Skeletal muscle satellite cell (primary cell): ENCODE measurements at regions not wholly inside any gene's neighbourhood (a gene's known extent, or its start where the extent isn't known, plus 50 kb on each side); places are given as distances from the start of the nearest gene placed in this dataset.

Experiments
- H3K27me3 ChIP-seq: 2 replicates; pipeline ENCODE4 v1.7.0; 2013; ENCODE audit warnings: low read length; ENCODE audit not compliant: control insufficient read depth, insufficient read depth
- H3K36me3 ChIP-seq: 2 replicates; pipeline ENCODE4 v1.7.0; 2013; ENCODE audit warnings: mild to moderate bottlenecking, control low read depth, low read length; ENCODE audit not compliant: insufficient read depth
- H3K4me1 ChIP-seq: 2 replicates; pipeline ENCODE4 v1.7.0; 2013; ENCODE audit warnings: low read length; ENCODE audit not compliant: control insufficient read depth, insufficient read depth
- H3K4me2 ChIP-seq: 2 replicates; pipeline ENCODE4 v1.7.0; 2013; ENCODE audit warnings: mild to moderate bottlenecking, low read length
- H3K4me3 ChIP-seq: 2 replicates; pipeline ENCODE4 v1.7.0; 2013; ENCODE audit warnings: low read length
- H3K9ac ChIP-seq: 2 replicates; pipeline ENCODE4 v1.7.0; 2013; ENCODE audit warnings: mild to moderate bottlenecking, low read depth, low read length, moderate library complexity
- H3K9me3 ChIP-seq: replicated peaks from 2 replicates; pipeline ENCODE4 v1.7.0; 2013; ENCODE audit warnings: mild to moderate bottlenecking, control low read depth, low read length

DNA sequence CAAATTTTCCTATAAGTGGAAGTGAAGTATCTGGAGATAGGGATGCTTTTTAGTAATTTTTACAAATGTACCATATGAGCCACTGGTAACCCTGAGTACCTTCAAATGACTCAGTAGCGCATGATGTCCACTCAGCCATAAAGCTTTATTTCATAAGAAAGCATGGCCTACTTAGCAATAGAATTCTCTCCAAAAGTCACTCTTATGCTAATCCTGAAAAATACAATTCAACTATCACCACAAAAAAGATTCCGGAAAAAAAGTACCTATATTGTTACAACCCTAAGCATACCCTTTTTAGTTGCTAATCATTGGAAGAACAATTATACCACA lies 732.2 kb downstream of the SOCS6 start:
- Histone ChIP-seq H3K4me2 (no peak overlapping the region), H3K27me3 (no peaks in the 10 kb centered on the region), H3K9me3 (peaks cover 7% of the 10 kb centered on the region), H3K4me1 (no peaks in the 10 kb centered on the region), H3K9ac (no peak overlapping the region), H3K4me3 (no peak overlapping the region), H3K36me3 (no peaks in the 10 kb centered on the region)

DNA sequence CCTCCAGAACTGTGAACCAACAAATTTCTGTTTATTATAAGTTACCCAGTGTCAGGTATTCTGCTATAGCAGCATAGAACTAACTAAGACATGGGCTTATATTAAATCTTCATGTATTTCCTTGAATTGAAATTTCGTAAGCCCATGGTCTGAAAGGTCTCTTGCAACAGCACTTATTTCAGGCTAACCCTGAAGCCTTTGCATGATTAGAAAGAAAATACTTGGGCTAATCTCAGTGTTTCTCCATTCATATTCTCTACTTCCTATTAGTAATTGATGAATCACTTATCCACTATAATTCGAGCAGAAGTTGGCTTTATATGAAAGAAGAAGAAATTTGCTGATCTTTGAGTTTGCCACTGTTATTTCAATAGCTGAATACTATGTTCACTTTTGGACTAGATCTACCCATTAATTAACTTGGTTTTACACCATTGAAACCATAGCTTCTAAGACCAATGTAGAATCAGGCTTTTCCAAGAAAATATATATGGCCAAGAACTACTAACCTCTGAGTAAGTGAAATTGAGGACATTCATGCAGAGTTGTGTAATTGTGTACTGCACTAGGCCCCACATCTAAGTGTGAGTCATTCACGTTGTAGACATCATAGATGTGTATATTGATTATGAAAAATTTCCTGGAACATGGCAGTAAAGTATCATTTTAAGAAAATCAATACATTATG lies 731.6 kb downstream of the SOCS6 start:
- no peak overlapping the region for H3K4me3 ChIP-seq
- no peaks in the 10 kb centered on the region for H3K27me3 ChIP-seq
- H3K9me3 ChIP-seq, result peaks cover 7% of the 10 kb centered on the region
- no peak overlapping the region for H3K9ac ChIP-seq
- H3K36me3 ChIP-seq, result no peaks in the 10 kb centered on the region
- H3K4me1 ChIP-seq, result no peaks in the 10 kb centered on the region
- no peak overlapping the region for H3K4me2 ChIP-seq

DNA sequence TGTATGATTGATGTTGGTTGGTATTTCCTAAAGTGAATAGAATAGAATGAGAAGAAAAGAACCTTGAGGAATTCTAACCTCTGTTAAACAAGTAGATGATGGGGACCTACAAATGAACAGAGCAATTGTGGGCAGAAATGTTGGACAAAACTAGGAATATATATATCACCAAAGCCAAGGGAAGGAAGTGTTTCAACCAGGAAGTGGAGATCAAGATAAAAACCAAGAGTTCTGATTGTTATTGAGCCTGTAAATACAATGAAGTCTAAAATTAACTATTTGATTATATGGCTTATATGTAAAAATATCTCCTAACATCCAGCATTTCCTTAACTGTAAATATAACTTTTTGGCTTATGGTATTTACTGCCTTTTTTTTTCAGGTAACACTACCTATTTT lies 730.0 kb downstream of the SOCS6 start:
- Histone ChIP-seq H3K9ac (no peak overlapping the region), H3K36me3 (no peaks in the 10 kb centered on the region), H3K27me3 (no peaks in the 10 kb centered on the region), H3K9me3 (peaks cover 7% of the 10 kb centered on the region), H3K4me2 (no peak overlapping the region), H3K4me3 (no peak overlapping the region), H3K4me1 (no peaks in the 10 kb centered on the region)

DNA sequence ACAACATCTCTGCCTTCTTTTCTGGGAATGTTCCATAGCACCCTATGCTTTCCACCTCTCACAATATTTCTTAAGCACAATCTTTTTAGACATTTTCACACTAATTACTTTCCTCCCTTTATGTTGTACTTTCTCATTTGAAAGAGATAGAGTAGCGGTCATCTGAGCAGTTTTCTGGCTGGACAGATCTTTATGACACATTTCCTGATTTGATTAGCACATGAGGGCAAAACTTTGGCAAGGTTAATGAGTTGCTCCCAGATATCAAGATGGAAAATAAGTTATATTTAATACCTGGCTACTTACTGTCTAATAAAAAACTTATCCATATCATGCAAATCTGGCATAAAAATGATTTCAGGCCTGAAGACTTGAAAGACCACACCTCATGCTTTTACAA lies 723.9 kb downstream of the SOCS6 start:
- Histone ChIP-seq H3K36me3 (no peaks in the 10 kb centered on the region), H3K4me3 (no peak overlapping the region), H3K9ac (no peak overlapping the region), H3K9me3 (no peaks in the 10 kb centered on the region), H3K27me3 (no peaks in the 10 kb centered on the region), H3K4me1 (no peaks in the 10 kb centered on the region), H3K4me2 (no peak overlapping the region)

DNA sequence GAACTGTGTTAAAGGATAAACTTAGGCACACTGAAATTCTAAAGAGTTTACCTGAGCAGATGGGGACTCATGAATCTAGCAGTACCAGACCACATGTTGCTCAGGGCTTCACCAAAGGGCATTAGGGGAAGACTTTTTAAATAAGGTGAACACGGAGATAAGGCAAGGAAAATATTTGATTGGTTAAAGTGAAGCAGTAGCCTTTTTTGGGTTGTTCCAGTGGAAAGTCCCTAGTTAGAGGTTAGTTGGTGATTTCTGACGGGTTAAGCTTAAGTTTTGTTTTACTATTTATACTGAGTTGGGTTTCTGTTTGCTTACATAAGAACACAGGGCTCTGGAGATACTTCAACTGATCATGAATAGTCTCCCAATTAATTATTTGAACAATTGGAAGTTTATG lies 722.5 kb downstream of the SOCS6 start:
- H3K27me3 ChIP-seq, result no peaks in the 10 kb centered on the region
- H3K36me3 ChIP-seq, result no peaks in the 10 kb centered on the region
- no peak overlapping the region for H3K4me3 ChIP-seq
- no peak overlapping the region for H3K9ac ChIP-seq
- H3K4me2 ChIP-seq, result no peak overlapping the region
- H3K4me1 ChIP-seq, result no peaks in the 10 kb centered on the region
- H3K9me3 ChIP-seq, result no peaks in the 10 kb centered on the region

DNA sequence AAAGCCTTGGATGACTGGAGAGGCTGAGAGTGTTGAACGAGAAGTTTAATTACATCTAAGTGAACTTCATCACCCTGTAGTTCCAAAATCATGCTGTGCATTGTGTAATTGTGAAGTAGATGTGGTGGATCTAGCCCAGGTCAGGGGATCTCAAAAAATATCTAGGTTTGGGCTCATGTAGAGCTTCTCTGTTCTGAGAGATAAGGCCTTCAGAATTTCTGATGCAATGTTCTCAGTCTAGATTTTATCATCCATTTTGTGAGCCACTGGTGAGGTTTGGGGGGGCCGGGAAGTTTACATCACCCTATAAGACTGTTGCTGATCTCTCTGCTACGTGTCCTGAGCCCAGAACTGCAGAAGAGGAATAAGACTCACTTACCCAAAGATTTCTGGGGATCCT lies 719.4 kb downstream of the SOCS6 start:
- Histone ChIP-seq H3K9me3 (no peaks in the 10 kb centered on the region), H3K36me3 (no peaks in the 10 kb centered on the region), H3K9ac (no peak overlapping the region), H3K4me2 (no peak overlapping the region), H3K4me1 (no peaks in the 10 kb centered on the region), H3K4me3 (no peak overlapping the region), H3K27me3 (no peaks in the 10 kb centered on the region)

DNA sequence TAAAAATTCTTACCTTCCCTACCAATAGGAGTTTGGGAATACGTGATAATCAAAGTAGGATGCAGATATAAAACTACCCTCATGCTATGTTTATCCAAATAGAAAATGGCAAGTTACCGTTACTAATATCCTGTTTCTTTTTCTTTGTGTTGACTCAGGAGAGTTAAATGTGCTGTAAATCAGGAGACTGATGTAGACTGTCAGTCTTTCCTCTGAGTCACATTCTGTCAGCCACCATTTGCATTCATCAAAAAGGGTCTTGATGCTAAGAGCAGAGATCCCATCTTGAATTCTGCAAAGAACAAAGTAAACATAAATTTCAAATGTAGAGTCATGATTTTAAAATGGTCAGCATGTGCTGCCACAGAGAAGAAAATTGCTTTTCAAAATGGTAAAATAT lies 712.8 kb downstream of the SOCS6 start:
- H3K9me3 ChIP-seq, result peaks cover 3% of the 10 kb centered on the region
- H3K9ac ChIP-seq, result no peak overlapping the region
- H3K4me2 ChIP-seq, result no peak overlapping the region
- no peaks in the 10 kb centered on the region for H3K4me1 ChIP-seq
- no peak overlapping the region for H3K4me3 ChIP-seq
- H3K36me3 ChIP-seq, result no peaks in the 10 kb centered on the region
- H3K27me3 ChIP-seq, result no peaks in the 10 kb centered on the region

DNA sequence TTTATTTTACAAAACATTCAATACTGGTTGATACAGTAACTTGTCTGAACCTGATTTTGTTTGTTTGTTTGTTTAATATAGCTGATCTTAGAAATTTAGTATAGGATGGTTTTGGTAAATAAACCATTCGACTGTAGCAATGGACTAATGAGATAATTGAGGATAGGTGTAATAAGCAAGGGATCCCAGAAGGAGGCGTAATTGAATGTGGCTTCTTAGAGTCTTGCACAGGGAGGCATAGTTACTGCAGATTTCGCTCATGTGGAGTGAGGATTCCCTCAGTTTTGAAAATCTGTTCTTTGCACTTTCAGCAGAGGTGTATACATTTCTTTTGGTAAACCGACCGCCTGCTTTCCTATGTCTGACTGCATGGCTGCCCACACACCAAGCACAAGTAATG lies 709.6 kb downstream of the SOCS6 start:
- Histone ChIP-seq H3K36me3 (no peaks in the 10 kb centered on the region), H3K4me1 (no peaks in the 10 kb centered on the region), H3K4me2 (no peak overlapping the region), H3K9ac (no peak overlapping the region), H3K27me3 (no peaks in the 10 kb centered on the region), H3K9me3 (peaks cover 3% of the 10 kb centered on the region), H3K4me3 (no peak overlapping the region)

DNA sequence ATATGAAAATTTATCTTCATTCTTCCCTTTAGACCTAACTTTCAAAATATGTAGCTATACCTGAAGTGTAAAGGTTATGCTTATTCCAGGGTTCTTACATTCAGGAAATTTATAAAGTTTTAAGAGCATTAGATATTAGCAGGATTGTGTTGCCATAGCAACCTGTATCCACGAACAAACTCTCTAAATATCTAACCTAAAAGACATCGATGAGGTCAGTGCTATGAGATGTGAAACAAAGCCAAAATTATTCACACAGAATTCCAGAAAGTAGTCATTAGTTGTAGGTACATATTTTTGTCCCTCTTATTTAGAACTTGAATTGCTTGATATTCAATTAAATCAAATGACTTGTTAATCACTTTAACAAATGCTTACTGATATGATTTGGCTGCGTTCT lies 705.3 kb downstream of the SOCS6 start:
- no peaks in the 10 kb centered on the region for H3K27me3 ChIP-seq
- H3K9me3 ChIP-seq, result no peaks in the 10 kb centered on the region
- no peak overlapping the region for H3K9ac ChIP-seq
- H3K4me2 ChIP-seq, result no peak overlapping the region
- no peaks in the 10 kb centered on the region for H3K36me3 ChIP-seq
- H3K4me3 ChIP-seq, result no peak overlapping the region
- H3K4me1 ChIP-seq, result no peaks in the 10 kb centered on the region

DNA sequence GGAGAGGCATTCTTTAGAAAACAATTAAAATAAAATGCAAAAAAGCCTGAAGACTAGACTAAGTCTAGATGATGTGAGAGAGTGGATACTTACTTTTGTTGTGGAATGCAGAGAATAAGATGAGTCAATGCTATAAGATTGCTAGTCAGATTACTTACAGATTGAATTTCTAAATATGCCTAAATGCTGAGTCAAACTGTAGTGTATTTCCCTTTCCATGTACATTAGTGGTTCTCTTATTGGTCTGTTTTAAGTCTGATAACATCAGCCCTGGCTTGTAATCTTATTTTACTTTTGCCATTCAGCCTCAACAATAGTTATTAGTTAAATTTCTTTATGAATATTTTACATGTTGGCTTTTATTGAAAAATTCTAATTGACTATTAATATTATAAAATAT lies 702.7 kb downstream of the SOCS6 start:
- no peak overlapping the region for H3K4me2 ChIP-seq
- H3K27me3 ChIP-seq, result no peaks in the 10 kb centered on the region
- H3K9ac ChIP-seq, result no peak overlapping the region
- peaks cover 4% of the 10 kb centered on the region for H3K9me3 ChIP-seq
- H3K4me3 ChIP-seq, result no peak overlapping the region
- H3K36me3 ChIP-seq, result no peaks in the 10 kb centered on the region
- no peaks in the 10 kb centered on the region for H3K4me1 ChIP-seq

DNA sequence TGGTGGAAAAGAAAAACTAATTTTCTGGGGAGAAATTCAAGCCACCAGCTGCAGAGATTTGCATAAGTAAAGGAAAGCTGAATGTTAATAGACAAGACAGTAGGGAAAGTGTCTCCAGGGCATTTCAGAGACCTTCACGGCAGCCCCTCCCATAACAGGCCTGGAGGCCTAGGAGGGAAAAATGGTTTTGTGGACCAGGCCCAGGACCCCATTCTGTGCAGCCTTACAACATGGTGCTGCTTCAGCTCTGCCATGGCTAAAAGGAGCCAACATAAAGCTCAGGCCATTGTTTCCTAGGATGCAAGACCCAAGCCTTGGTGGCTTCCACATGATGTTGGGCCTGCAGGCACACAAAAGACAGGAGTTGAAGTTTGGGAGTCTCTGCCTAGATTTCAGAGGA lies 697.1 kb downstream of the SOCS6 start:
- H3K9me3 ChIP-seq, result peaks cover 12% of the 10 kb centered on the region
- H3K9ac ChIP-seq, result no peak overlapping the region
- no peaks in the 10 kb centered on the region for H3K36me3 ChIP-seq
- no peaks in the 10 kb centered on the region for H3K4me1 ChIP-seq
- no peak overlapping the region for H3K4me3 ChIP-seq
- no peak overlapping the region for H3K4me2 ChIP-seq
- H3K27me3 ChIP-seq, result no peaks in the 10 kb centered on the region

DNA sequence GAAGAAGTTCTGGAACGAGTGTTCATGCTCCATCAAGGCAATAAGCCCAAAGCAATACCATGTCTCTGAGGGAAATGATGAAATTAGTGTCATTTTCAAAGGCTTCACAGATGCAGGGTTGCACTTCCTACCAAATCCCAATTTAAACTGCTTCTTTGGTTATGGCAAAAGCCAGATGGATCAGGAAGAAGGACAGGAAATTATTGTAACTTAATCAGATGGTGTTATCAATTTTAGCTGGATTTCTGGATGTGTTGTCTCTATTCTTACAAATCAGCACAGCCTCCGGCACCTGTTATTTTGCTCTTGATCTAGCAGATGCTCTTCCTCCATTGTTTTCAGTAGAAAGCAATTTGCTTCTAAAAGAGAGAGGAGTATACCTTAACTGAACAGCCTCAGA lies 693.4 kb downstream of the SOCS6 start:
- Histone ChIP-seq H3K4me1 (no peaks in the 10 kb centered on the region), H3K4me3 (no peak overlapping the region), H3K4me2 (no peak overlapping the region), H3K27me3 (no peaks in the 10 kb centered on the region), H3K9ac (no peak overlapping the region), H3K9me3 (peaks cover 8% of the 10 kb centered on the region), H3K36me3 (no peaks in the 10 kb centered on the region)
